ENCODE measurements at regions not wholly inside any gene's neighbourhood (a gene's known extent, or its start where the extent isn't known, plus 50 kb on each side); places are given as distances from the start of the nearest gene placed in this dataset.

DNA sequence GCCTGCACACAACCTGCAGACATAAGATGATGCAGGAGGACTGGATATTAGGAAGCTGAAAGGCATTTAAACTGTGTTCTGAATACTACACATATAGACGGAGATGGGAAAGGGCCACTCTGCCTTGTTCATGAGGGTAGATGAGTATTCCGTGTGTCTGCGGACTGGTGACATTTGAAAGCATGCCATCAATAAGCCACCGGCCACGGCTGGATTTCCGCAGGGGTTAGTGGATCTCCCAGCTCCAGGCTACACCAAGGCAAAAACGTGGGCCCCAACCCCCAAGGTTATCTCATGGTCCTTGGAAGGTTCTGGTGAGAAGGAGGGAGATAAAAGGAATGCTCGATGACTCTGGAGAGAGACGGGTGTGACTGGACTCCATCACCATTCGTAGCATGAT, 78.6 kb upstream of the THBS2 start:
- TF ChIP-seq TCF12 (IDR thresholded peaks at IDR 0.05; ENCODE audit: low read depth) (no peak), RAD21 (IDR thresholded peaks at IDR 0.05; ENCODE audit: low read depth) (no peak), ZBTB7A (IDR thresholded peaks at IDR 0.05; ENCODE audit: low read depth) (no peak), FOXM1 (IDR thresholded peaks at IDR 0.05; ENCODE audit: borderline replicate concordance, low read depth) (no peak)
- TF ChIP-seq, protein P1, sequence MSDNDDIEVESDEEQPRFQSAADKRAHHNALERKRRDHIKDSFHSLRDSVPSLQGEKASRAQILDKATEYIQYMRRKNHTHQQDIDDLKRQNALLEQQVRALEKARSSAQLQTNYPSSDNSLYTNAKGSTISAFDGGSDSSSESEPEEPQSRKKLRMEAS (IDR thresholded peaks at IDR 0.05) = no peak
- TF ChIP-seq, protein P2, sequence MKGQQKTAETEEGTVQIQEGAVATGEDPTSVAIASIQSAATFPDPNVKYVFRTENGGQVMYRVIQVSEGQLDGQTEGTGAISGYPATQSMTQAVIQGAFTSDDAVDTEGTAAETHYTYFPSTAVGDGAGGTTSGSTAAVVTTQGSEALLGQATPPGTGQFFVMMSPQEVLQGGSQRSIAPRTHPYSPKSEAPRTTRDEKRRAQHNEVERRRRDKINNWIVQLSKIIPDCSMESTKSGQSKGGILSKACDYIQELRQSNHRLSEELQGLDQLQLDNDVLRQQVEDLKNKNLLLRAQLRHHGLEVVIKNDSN (IDR thresholded peaks at IDR 0.05) = no peak

DNA sequence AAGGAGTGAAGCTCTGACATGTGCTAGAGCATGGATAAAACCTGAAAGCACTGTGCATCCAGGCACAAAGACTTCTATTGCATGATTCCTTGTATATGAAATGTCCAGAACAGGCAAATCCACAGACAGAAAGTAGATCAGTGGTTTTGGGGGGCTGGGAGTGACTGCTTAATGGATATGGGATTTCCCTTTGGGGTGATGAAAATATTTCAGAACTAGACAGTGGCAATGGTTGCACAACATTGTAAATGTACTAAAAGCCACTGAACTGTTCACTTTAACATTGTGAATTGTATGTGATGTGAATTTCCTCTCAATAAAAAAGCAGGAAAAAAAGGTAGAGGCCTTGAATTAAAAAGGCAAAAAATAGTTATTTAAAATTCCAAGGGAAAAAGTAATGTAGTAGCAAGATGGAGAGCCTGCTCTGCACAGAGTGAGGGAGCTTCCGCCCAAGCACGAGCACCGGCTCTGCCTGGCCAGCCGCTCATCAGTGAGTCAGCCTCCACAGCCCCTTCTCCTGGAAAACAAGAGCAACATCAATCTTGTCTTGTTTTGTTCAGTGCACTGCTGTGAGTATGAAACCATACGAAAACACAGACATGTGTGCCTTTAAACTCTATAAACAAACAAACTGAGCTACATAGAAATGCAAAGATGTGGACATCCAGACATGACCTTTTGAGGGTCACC, 74.6 kb upstream of the THBS2 start:
- TF ChIP-seq RAD21 (IDR thresholded peaks at IDR 0.05; ENCODE audit: low read depth) (no peak), FOXM1 (IDR thresholded peaks at IDR 0.05; ENCODE audit: borderline replicate concordance, low read depth) (no peak), CEBPB (IDR thresholded peaks at IDR 0.05) (no peak), EP300 (IDR thresholded peaks at IDR 0.05; ENCODE audit: borderline replicate concordance) (no peak), CREB1 (IDR thresholded peaks at IDR 0.05; ENCODE audit: low read depth) (no peak), TCF12 (IDR thresholded peaks at IDR 0.05; ENCODE audit: low read depth) (no peak), YY1 (IDR thresholded peaks at IDR 0.05; ENCODE audit: low read depth) (no peak), EGR1 (IDR thresholded peaks at IDR 0.05) (no peak), ZBTB7A (IDR thresholded peaks at IDR 0.05; ENCODE audit: low read depth) (no peak), TAF1 (IDR thresholded peaks at IDR 0.05; ENCODE audit: low read depth) (no peak), NFIC (IDR thresholded peaks at IDR 0.05) (no peak)
- TF ChIP-seq, protein P2 (IDR thresholded peaks at IDR 0.05) = no peak

DNA sequence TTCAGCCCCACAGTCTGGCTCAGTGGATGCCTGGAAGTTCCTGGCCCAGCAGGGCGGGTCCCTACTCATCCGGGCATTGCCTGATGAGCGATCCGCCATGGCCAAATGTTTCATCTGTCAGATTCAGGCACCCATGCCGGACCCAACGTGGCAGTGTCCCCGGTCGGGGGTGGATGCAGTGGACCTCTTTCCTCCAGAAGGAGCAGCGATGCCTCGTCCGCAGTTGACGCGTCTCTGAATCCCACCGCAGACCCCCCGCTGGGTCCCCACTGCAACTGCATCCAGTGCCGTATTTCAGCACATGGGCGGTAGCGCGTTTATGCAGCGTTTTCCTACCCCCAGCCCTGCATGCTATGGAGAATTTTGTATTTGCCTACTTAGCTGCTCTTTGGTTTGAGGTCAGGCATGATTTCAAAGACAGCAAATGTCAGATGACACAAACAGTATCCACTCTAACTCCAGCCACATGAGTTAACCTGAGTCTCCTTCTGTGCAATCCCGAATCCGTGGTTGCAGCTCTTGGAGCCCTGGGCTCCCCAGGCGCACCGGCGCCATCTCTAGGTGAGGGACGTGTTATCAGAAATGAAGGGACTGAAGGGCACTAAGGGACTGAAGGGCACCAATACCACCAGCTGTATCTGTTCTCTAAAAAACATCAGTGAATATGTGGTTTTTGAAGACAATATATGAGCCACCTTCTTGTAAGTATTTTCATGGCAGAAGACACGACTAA, 72.6 kb upstream of the THBS2 start:
- no peak for TF ChIP-seq YY1 (IDR thresholded peaks at IDR 0.05; ENCODE audit: low read depth)
- TF ChIP-seq, protein P2 (IDR thresholded peaks at IDR 0.05) = no peak
- TF ChIP-seq, protein P1 (IDR thresholded peaks at IDR 0.05) = no peak
- TF ChIP-seq, protein P3, sequence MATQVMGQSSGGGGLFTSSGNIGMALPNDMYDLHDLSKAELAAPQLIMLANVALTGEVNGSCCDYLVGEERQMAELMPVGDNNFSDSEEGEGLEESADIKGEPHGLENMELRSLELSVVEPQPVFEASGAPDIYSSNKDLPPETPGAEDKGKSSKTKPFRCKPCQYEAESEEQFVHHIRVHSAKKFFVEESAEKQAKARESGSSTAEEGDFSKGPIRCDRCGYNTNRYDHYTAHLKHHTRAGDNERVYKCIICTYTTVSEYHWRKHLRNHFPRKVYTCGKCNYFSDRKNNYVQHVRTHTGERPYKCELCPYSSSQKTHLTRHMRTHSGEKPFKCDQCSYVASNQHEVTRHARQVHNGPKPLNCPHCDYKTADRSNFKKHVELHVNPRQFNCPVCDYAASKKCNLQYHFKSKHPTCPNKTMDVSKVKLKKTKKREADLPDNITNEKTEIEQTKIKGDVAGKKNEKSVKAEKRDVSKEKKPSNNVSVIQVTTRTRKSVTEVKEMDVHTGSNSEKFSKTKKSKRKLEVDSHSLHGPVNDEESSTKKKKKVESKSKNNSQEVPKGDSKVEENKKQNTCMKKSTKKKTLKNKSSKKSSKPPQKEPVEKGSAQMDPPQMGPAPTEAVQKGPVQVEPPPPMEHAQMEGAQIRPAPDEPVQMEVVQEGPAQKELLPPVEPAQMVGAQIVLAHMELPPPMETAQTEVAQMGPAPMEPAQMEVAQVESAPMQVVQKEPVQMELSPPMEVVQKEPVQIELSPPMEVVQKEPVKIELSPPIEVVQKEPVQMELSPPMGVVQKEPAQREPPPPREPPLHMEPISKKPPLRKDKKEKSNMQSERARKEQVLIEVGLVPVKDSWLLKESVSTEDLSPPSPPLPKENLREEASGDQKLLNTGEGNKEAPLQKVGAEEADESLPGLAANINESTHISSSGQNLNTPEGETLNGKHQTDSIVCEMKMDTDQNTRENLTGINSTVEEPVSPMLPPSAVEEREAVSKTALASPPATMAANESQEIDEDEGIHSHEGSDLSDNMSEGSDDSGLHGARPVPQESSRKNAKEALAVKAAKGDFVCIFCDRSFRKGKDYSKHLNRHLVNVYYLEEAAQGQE (IDR thresholded peaks at IDR 0.05; ENCODE audit: low read depth) = no peak
- TF ChIP-seq RAD21 (IDR thresholded peaks at IDR 0.05; ENCODE audit: low read depth) = peak; percentile 41

DNA sequence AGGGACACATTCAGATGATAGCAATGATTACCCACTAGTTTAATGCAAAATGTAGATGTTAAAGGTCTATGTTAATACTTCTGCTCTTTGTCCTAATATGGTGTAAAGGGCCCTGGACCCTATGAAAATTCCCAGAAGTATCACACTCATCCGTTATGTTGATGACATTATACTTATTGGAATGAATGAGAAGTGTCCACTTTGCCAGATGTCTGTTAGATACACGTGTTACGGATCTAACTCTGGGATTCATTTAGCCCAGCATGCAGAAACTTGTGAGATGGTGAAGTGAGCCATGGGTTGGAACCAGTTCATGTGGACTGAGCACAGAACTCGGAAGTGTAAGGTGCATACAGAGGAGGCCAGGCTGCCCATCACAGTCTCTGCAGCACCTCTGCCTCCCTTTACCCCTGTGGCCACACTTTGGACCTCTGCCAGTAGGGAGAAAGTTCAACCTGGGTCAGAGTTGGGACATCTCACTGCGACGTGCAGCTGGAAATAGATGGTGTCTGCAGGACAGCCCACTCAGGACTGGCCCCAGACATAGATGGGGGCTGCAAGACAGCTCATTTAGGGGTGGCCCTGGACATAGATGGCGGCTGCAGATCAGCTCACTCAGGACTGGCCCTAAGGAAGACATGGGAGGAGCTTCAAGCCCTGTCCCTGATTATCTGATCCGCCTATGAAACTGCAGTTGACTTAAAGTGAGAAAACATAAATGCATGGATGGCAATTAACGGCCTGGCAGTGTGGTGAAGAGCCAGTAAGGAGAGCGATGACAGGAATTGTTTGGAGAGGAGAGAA, 71.2 kb upstream of the THBS2 start:
- TF ChIP-seq YY1 (IDR thresholded peaks at IDR 0.05; ENCODE audit: low read depth) (no peak), EP300 (IDR thresholded peaks at IDR 0.05; ENCODE audit: borderline replicate concordance) (no peak), TAF1 (IDR thresholded peaks at IDR 0.05; ENCODE audit: low read depth) (no peak), TCF12 (IDR thresholded peaks at IDR 0.05; ENCODE audit: low read depth) (no peak), EGR1 (IDR thresholded peaks at IDR 0.05) (no peak), TEAD4 (IDR thresholded peaks at IDR 0.05) (no peak), ZBTB7A (IDR thresholded peaks at IDR 0.05; ENCODE audit: low read depth) (no peak)
- TF ChIP-seq, protein P1 (IDR thresholded peaks at IDR 0.05) = no peak

DNA sequence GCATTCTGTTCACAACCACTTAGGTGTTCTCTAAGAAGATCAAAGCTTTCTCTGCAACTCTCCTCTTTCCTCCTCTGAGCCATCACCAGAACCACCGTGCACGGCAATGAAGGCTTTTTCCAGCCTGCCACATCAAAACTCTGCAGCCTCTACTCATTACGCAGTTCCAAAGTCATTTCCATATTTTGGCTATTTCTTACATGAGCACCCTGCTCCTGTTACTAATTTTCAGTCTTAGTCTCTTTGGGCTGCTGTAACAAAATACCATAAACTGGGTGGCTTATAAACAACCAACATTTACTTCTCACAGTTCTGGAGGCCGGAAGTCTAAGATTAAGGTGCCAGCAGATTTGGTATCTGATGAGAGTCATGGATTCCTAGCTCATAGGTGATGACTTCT, 70.4 kb upstream of the THBS2 start:
- no peak for TF ChIP-seq CREB1 (IDR thresholded peaks at IDR 0.05; ENCODE audit: low read depth)

DNA sequence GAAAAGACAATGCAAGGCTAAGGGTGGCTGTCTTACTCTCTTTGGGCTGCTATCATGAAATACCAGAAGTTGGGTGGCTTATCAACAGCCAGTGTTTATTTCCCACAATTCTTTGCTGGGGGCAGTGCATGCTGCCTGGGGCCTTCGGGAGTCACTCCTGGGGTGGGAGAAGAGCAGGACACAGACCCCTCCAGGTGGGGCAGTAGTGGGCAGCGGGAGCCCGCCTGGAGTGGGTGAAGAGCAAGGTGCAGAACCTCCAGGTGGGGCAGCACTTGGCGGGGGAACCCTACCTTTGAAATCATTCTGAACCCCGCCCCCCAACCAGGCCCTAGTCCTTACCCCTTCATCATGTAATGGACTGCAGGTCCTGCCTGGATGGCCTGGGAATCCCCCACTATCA, 69.6 kb upstream of the THBS2 start:
- TF ChIP-seq, protein P2 (IDR thresholded peaks at IDR 0.05) = no peak
- no peak for TF ChIP-seq NFIC (IDR thresholded peaks at IDR 0.05)
- TF ChIP-seq EGR1 (IDR thresholded peaks at IDR 0.05) = no peak
- no peak for TF ChIP-seq TEAD4 (IDR thresholded peaks at IDR 0.05)
- TF ChIP-seq, protein P3 (IDR thresholded peaks at IDR 0.05; ENCODE audit: low read depth) = no peak
- TF ChIP-seq RAD21 (IDR thresholded peaks at IDR 0.05; ENCODE audit: low read depth) = no peak
- TF ChIP-seq YY1 (IDR thresholded peaks at IDR 0.05; ENCODE audit: low read depth) = no peak
- TF ChIP-seq TCF12 (IDR thresholded peaks at IDR 0.05; ENCODE audit: low read depth) = no peak
- no peak for TF ChIP-seq TAF1 (IDR thresholded peaks at IDR 0.05; ENCODE audit: low read depth)
- no peak for TF ChIP-seq ZBTB7A (IDR thresholded peaks at IDR 0.05; ENCODE audit: low read depth)
- no peak for TF ChIP-seq CREB1 (IDR thresholded peaks at IDR 0.05; ENCODE audit: low read depth)
- no peak for TF ChIP-seq CEBPB (IDR thresholded peaks at IDR 0.05)
- no peak for TF ChIP-seq FOXM1 (IDR thresholded peaks at IDR 0.05; ENCODE audit: borderline replicate concordance, low read depth)
- no peak for TF ChIP-seq EP300 (IDR thresholded peaks at IDR 0.05; ENCODE audit: borderline replicate concordance)
- TF ChIP-seq, protein P1 (IDR thresholded peaks at IDR 0.05) = no peak
